ENCODE measurements at regions not wholly inside any gene's neighbourhood (a gene's known extent, or its start where the extent isn't known, plus 50 kb on each side); places are given as distances from the start of the nearest gene placed in this dataset.

- no peaks in the 10 kb centered on the region for H3K27me3 ChIP-seq
- no peak overlapping the region for H3K27ac ChIP-seq (replicated peaks in 1 of 4)
- intact Hi-C loops (cut with DNase I): no loop called here
- no peak overlapping the region for H3K4me3 ChIP-seq
- no peaks in the 10 kb centered on the region for H3K4me1 ChIP-seq
- H3K9me3 ChIP-seq: no peaks in the 10 kb centered on the region
- no peak for DNase-seq (ENCODE audit: extremely low spot score)
- no peaks in the 10 kb centered on the region for H3K36me3 ChIP-seq
- TF ChIP-seq, protein P1, sequence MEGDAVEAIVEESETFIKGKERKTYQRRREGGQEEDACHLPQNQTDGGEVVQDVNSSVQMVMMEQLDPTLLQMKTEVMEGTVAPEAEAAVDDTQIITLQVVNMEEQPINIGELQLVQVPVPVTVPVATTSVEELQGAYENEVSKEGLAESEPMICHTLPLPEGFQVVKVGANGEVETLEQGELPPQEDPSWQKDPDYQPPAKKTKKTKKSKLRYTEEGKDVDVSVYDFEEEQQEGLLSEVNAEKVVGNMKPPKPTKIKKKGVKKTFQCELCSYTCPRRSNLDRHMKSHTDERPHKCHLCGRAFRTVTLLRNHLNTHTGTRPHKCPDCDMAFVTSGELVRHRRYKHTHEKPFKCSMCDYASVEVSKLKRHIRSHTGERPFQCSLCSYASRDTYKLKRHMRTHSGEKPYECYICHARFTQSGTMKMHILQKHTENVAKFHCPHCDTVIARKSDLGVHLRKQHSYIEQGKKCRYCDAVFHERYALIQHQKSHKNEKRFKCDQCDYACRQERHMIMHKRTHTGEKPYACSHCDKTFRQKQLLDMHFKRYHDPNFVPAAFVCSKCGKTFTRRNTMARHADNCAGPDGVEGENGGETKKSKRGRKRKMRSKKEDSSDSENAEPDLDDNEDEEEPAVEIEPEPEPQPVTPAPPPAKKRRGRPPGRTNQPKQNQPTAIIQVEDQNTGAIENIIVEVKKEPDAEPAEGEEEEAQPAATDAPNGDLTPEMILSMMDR (IDR thresholded peaks at IDR 0.05): no peak
- TF ChIP-seq EP300 (IDR thresholded peaks at IDR 0.05) (no peak), POLR2A (IDR thresholded peaks at IDR 0.05; ENCODE audit: low read depth) (no peak), POLR2AphosphoS5 (IDR thresholded peaks at IDR 0.05) (no peak)
Observed at GRCh38 chr17:14759325-14759724, 458.4 kb downstream of the HS3ST3B1 start.

DNA sequence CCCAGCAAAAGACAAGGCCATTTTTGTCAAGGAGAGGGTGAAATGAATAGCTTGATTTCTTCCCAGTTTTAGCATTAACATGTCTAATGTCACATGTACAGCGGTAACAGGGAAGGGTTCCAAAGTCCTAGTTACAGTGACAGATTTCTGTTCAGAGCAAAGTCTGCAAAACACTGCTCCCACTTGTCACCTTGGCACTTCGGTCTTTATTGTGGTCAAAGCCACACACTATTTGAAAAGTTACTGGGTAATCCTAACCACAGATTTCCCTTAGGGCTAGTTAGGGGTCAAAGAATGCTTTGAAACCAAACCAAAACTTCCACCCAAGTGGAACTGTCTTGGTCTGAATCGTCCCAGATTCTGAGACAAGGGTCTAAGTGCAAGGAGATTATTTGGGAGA is 455.6 kb downstream of the HS3ST3B1 start:
- WGBS: 51% methylated on average over 3 of the region's 3 CpGs
- intact Hi-C loops (cut with DNase I): no loop called here
- Histone ChIP-seq H3K27me3 (no peaks in the 10 kb centered on the region), H3K27ac (replicated peaks in 1 of 4) (no peak overlapping the region), H3K36me3 (no peaks in the 10 kb centered on the region), H3K4me3 (no peak overlapping the region), H3K4me1 (no peaks in the 10 kb centered on the region), H3K9me3 (no peaks in the 10 kb centered on the region)
- peak; percentile 45 for DNase-seq (ENCODE audit: extremely low spot score)
- no peak for TF ChIP-seq POLR2AphosphoS5 (IDR thresholded peaks at IDR 0.05)
- no peak for TF ChIP-seq EP300 (IDR thresholded peaks at IDR 0.05)
- TF ChIP-seq, protein P1 (IDR thresholded peaks at IDR 0.05): no peak
- TF ChIP-seq POLR2A (IDR thresholded peaks at IDR 0.05; ENCODE audit: low read depth): no peak

- WGBS: 14% methylated on average over 1 of the region's 1 CpG
- peak; percentile 26 for DNase-seq (ENCODE audit: extremely low spot score)
- Histone ChIP-seq H3K9me3 (no peaks in the 10 kb centered on the region), H3K36me3 (no peaks in the 10 kb centered on the region), H3K27ac (replicated peaks in 1 of 4) (no peak overlapping the region), H3K4me1 (no peaks in the 10 kb centered on the region), H3K27me3 (no peaks in the 10 kb centered on the region), H3K4me3 (no peak overlapping the region)
- intact Hi-C loops (cut with DNase I): no loop called here
- no peak for TF ChIP-seq POLR2A (IDR thresholded peaks at IDR 0.05; ENCODE audit: low read depth)
- TF ChIP-seq POLR2AphosphoS5 (IDR thresholded peaks at IDR 0.05): no peak
- TF ChIP-seq, protein P1 (IDR thresholded peaks at IDR 0.05): no peak
- no peak for TF ChIP-seq EP300 (IDR thresholded peaks at IDR 0.05)
Observed at GRCh38 chr17:14755002-14755401, 454.1 kb downstream of the HS3ST3B1 start.

- intact Hi-C loops (cut with DNase I): no loop called here
- WGBS: 88% methylated on average over 6 of the region's 6 CpGs
Observed at GRCh38 chr17:14753383-14753782, 452.5 kb downstream of the HS3ST3B1 start.

DNA sequence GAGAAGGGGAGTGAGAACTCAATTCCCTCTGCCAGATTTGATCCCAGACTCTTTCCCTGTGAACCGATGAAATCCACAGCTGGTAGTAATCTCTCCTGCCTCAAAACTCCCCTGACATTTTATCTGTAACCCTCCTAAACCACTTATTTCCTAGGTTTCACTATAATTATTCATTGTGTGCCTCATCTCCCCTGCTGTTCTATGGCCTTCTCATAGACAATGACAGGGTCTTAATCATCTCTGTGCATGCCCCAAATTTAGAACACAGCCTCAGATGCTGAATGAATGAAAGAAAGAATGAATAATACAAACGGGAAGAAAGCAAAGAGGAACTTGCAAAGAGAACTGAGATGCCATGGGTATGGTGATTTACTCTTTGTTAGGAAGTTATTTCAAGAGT is 451.1 kb downstream of the HS3ST3B1 start:
- intact Hi-C loops (cut with DNase I): no loop called here

More at GRCh38 chr17:14753383-14753782, 452.5 kb downstream of the HS3ST3B1 start:
- TF ChIP-seq EP300 (IDR thresholded peaks at IDR 0.05): no peak
- TF ChIP-seq, protein P1 (IDR thresholded peaks at IDR 0.05): no peak
- Histone ChIP-seq H3K4me1 (no peaks in the 10 kb centered on the region), H3K9me3 (no peaks in the 10 kb centered on the region), H3K4me3 (no peak overlapping the region), H3K27me3 (no peaks in the 10 kb centered on the region), H3K36me3 (no peaks in the 10 kb centered on the region), H3K27ac (replicated peaks in 1 of 4) (no peak overlapping the region)
- peak; percentile 42 for DNase-seq (ENCODE audit: extremely low spot score)

More for the DNA sequence above, 451.1 kb downstream of the HS3ST3B1 start:
- Histone ChIP-seq H3K4me1 (no peaks in the 10 kb centered on the region), H3K36me3 (no peaks in the 10 kb centered on the region), H3K9me3 (no peaks in the 10 kb centered on the region), H3K27ac (replicated peaks in 1 of 4) (no peak overlapping the region), H3K27me3 (no peaks in the 10 kb centered on the region), H3K4me3 (no peak overlapping the region)
- DNase-seq (ENCODE audit: extremely low spot score): no peak
- no peak for TF ChIP-seq POLR2A (IDR thresholded peaks at IDR 0.05; ENCODE audit: low read depth)
- TF ChIP-seq, protein P1 (IDR thresholded peaks at IDR 0.05): no peak
- 66% methylated on average over 2 of the region's 2 CpGs for WGBS

Data from esophagus muscularis mucosa (tissue), 4 donors.